DMS 273 (cell line): ENCODE measurements at regions not wholly inside any gene's neighbourhood (a gene's known extent, or its start where the extent isn't known, plus 50 kb on each side); places are given as distances from the start of the nearest gene placed in this dataset.

Experiments
- DNase-seq: peaks from one replicate; lab custom pipeline; 2025; ENCODE audit not compliant: unreplicated experiment; lab: John Stamatoyannopoulos, UW

- no peak for DNase-seq
Observed at GRCh38 chr20:52823303-52823702, 148.9 kb upstream of the TSHZ2 start.

GRCh38 chr20:52820641-52821292, 151.4 kb upstream of the TSHZ2 start:
- DNase-seq: no peak

GRCh38 chr20:52818491-52818890, 153.7 kb upstream of the TSHZ2 start:
- no peak for DNase-seq

- DNase-seq: no peak
Observed at GRCh38 chr20:52817981-52818380, 154.2 kb upstream of the TSHZ2 start.

GRCh38 chr20:52817511-52817910, 154.6 kb upstream of the TSHZ2 start:
- no peak for DNase-seq

- DNase-seq: no peak
Observed at GRCh38 chr20:52814371-52814770, 157.8 kb upstream of the TSHZ2 start.

GRCh38 chr20:52812231-52812847, 159.8 kb upstream of the TSHZ2 start:
- peak; percentile 9 for DNase-seq

- DNase-seq: no peak
Observed at GRCh38 chr20:52809003-52809402, 163.2 kb upstream of the TSHZ2 start.

- DNase-seq: no peak
Observed at GRCh38 chr20:52806918-52807317, 165.2 kb upstream of the TSHZ2 start.

- DNase-seq: no peak
Observed at GRCh38 chr20:52805843-52806242, 166.3 kb upstream of the TSHZ2 start.

GRCh38 chr20:52805296-52805571, 166.9 kb upstream of the TSHZ2 start:
- no peak for DNase-seq

- DNase-seq: no peak
Observed at GRCh38 chr20:52804497-52805295, 167.5 kb upstream of the TSHZ2 start.

- peak; percentile 88 for DNase-seq
Observed at GRCh38 chr20:52801628-52802006, 170.5 kb upstream of the TSHZ2 start.

- DNase-seq: peak; percentile 55
Observed at GRCh38 chr20:52800734-52801627, 171.2 kb upstream of the TSHZ2 start.

GRCh38 chr20:52799130-52799529, 173.0 kb upstream of the TSHZ2 start:
- DNase-seq: peak; percentile 79

- DNase-seq: no peak
Observed at GRCh38 chr20:52798124-52798523, 174.0 kb upstream of the TSHZ2 start.

- no peak for DNase-seq
Observed at GRCh38 chr20:52794853-52795252, 177.3 kb upstream of the TSHZ2 start.

- DNase-seq: no peak
Observed at GRCh38 chr20:52793339-52793963, 178.7 kb upstream of the TSHZ2 start.

GRCh38 chr20:52791091-52791490, 181.1 kb upstream of the TSHZ2 start:
- DNase-seq: no peak

GRCh38 chr20:52789716-52790115, 182.4 kb upstream of the TSHZ2 start:
- no peak for DNase-seq

GRCh38 chr20:52787962-52788361, 184.2 kb upstream of the TSHZ2 start:
- no peak for DNase-seq
